ENCODE measurements at regions not wholly inside any gene's neighbourhood (a gene's known extent, or its start where the extent isn't known, plus 50 kb on each side); places are given as distances from the start of the nearest gene placed in this dataset.

GRCh38 chr4:24637173-24637572 is 52.8 kb upstream of the DHX15 start:
- H3K27ac ChIP-seq (replicated peaks): no peak overlapping the region
- no peak for TF ChIP-seq CTCF (IDR thresholded peaks at IDR 0.05; ENCODE audit: borderline replicate concordance)
- H3K27me3 ChIP-seq (ENCODE audit: low read depth): no peaks in the 10 kb centered on the region
- H3K9me3 ChIP-seq (replicated peaks): no peaks in the 10 kb centered on the region
- no peaks in the 10 kb centered on the region for H3K36me3 ChIP-seq
- DNase-seq: no peak
- no peaks in the 10 kb centered on the region for H3K4me1 ChIP-seq
- intact Hi-C loops (cut with micrococcal nuclease): no loop called here
- no peak overlapping the region for H3K4me3 ChIP-seq

- DNase-seq: no peak
- H3K27ac ChIP-seq (replicated peaks): no peak overlapping the region
- intact Hi-C loops (cut with micrococcal nuclease): no loop called here
- peaks cover 9% of the 10 kb centered on the region for H3K4me1 ChIP-seq
- no peaks in the 10 kb centered on the region for H3K27me3 ChIP-seq (ENCODE audit: low read depth)
- H3K36me3 ChIP-seq: no peaks in the 10 kb centered on the region
- no peak for TF ChIP-seq CTCF (IDR thresholded peaks at IDR 0.05; ENCODE audit: borderline replicate concordance)
- no peak overlapping the region for H3K4me3 ChIP-seq
- no peaks in the 10 kb centered on the region for H3K9me3 ChIP-seq (replicated peaks)
Measured at GRCh38 chr4:24638396-24638875, 54.1 kb upstream of the DHX15 start.

DNA sequence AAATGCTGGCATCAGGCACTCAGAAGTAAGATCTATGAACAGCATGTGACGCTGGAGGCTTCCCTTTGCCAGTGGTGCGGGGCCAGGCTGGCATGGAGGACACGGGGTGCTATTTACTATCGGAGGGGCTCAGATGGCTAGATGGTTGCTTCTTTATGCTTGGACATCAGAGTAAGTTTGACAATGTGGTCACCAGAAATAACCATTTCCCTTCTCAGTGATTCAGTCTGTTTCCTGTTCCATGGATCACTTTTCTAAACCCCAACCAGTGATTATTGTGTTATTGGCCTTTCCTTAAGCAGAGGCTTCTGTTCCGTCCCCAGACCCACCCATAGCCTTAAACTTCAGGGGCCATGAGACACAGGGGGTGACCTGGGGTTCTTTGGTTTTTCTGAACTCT is 55.4 kb upstream of the DHX15 start:
- H3K36me3 ChIP-seq: no peaks in the 10 kb centered on the region
- H3K9me3 ChIP-seq (replicated peaks): no peaks in the 10 kb centered on the region
- no peak overlapping the region for H3K27ac ChIP-seq (replicated peaks)
- TF ChIP-seq CTCF (IDR thresholded peaks at IDR 0.05; ENCODE audit: borderline replicate concordance): no peak
- H3K27me3 ChIP-seq (ENCODE audit: low read depth): no peaks in the 10 kb centered on the region
- no peak overlapping the region for H3K4me3 ChIP-seq
- peaks cover 10% of the 10 kb centered on the region for H3K4me1 ChIP-seq
- no peak for DNase-seq
- intact Hi-C loops (cut with micrococcal nuclease): no loop called here

- TF ChIP-seq CTCF (IDR thresholded peaks at IDR 0.05; ENCODE audit: borderline replicate concordance): no peak
- peaks cover 10% of the 10 kb centered on the region for H3K4me1 ChIP-seq
- no peak overlapping the region for H3K4me3 ChIP-seq
- intact Hi-C loops (cut with micrococcal nuclease): no loop called here
- no peak for DNase-seq
- H3K36me3 ChIP-seq: no peaks in the 10 kb centered on the region
- H3K9me3 ChIP-seq (replicated peaks): no peaks in the 10 kb centered on the region
- no peak overlapping the region for H3K27ac ChIP-seq (replicated peaks)
- no peaks in the 10 kb centered on the region for H3K27me3 ChIP-seq (ENCODE audit: low read depth)
Measured at GRCh38 chr4:24640366-24640765, 56.0 kb upstream of the DHX15 start.

- peaks cover 10% of the 10 kb centered on the region for H3K4me1 ChIP-seq
- no peaks in the 10 kb centered on the region for H3K36me3 ChIP-seq
- intact Hi-C loops (cut with micrococcal nuclease): no loop called here
- no peaks in the 10 kb centered on the region for H3K27me3 ChIP-seq (ENCODE audit: low read depth)
- H3K27ac ChIP-seq (replicated peaks): no peak overlapping the region
- no peak for TF ChIP-seq CTCF (IDR thresholded peaks at IDR 0.05; ENCODE audit: borderline replicate concordance)
- H3K9me3 ChIP-seq (replicated peaks): no peaks in the 10 kb centered on the region
- DNase-seq: no peak
- no peak overlapping the region for H3K4me3 ChIP-seq
Measured at GRCh38 chr4:24642981-24643547, 58.7 kb upstream of the DHX15 start.
